ENCODE measurements at regions not wholly inside any gene's neighbourhood (a gene's known extent, or its start where the extent isn't known, plus 50 kb on each side); places are given as distances from the start of the nearest gene placed in this dataset.
"Not testable (repeated sequence)": the region's sequence is repeated elsewhere in the genome, so short reads cannot be mapped to it uniquely, and the experiment has no call there.

GRCh38 chr16:7871371-7871770 is 538.7 kb downstream of the RBFOX1 start:
- Histone ChIP-seq H3K4me3 (no peak overlapping the region), H3K36me3 (no peaks in the 10 kb centered on the region), H3K27me3 (no peaks in the 10 kb centered on the region), H3K4me1 (ENCODE audit: insufficient read depth) (no peaks in the 10 kb centered on the region), H3K9me3 (no peaks in the 10 kb centered on the region), H3K27ac (no peak overlapping the region)
- 73 to 85% (median 84%) methylated on average over 9 of the region's 9 CpGs for WGBS, 3 donors
- no peak for TF ChIP-seq EP300 (IDR thresholded peaks at IDR 0.05)
- no peak for TF ChIP-seq POLR2A (IDR thresholded peaks at IDR 0.05)
- no peak for TF ChIP-seq CTCF (IDR thresholded peaks at IDR 0.05)
- no peak for DNase-seq
- intact Hi-C loops (cut with DNase I), result no loop called here

- H3K4me1 ChIP-seq (ENCODE audit: insufficient read depth), result no peaks in the 10 kb centered on the region
- 37 to 80% (median 58%) methylated on average over 1 of the region's 1 CpG for WGBS, 3 donors
- H3K27ac ChIP-seq, result no peak overlapping the region
- intact Hi-C loops (cut with DNase I), result no loop called here
- DNase-seq, result no peak
- TF ChIP-seq CTCF (IDR thresholded peaks at IDR 0.05) (no peak), EP300 (IDR thresholded peaks at IDR 0.05) (no peak), POLR2A (IDR thresholded peaks at IDR 0.05) (no peak)
- no peaks in the 10 kb centered on the region for H3K27me3 ChIP-seq
- H3K4me3 ChIP-seq, result no peak overlapping the region
- no peaks in the 10 kb centered on the region for H3K36me3 ChIP-seq
- H3K9me3 ChIP-seq, result no peaks in the 10 kb centered on the region
Observed at GRCh38 chr16:7867831-7868230, 535.2 kb downstream of the RBFOX1 start.

GRCh38 chr16:7866144-7866543 is 533.5 kb downstream of the RBFOX1 start:
- Histone ChIP-seq H3K4me1 (ENCODE audit: insufficient read depth) (no peaks in the 10 kb centered on the region), H3K4me3 (no peak overlapping the region), H3K9me3 (no peaks in the 10 kb centered on the region), H3K27me3 (no peaks in the 10 kb centered on the region), H3K27ac (no peak overlapping the region), H3K36me3 (no peaks in the 10 kb centered on the region)
- intact Hi-C loops (cut with DNase I), result no loop called here
- WGBS, 3 donors, result 28 to 32% (median 29%) methylated on average over 4 of the region's 4 CpGs
- no peak for TF ChIP-seq POLR2A (IDR thresholded peaks at IDR 0.05)
- no peak for TF ChIP-seq CTCF (IDR thresholded peaks at IDR 0.05)
- DNase-seq, result no peak

DNA sequence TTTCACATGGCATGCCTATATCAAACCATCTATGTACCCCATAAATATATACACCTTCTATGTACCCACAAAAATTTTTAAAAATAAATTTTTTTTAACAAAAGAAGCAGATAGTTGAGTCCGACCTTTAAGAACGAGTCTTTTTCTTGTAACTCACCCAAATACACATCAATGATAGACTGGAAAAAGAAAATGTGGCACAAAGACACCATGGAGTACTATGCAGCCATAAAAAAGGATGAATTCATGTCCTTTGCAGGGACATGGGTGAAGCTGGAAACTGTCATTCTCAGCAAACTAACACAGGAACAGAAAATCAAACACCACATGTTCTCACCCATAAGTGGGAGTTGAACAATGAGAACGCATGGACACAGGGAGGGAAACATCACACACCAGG is 532.7 kb downstream of the RBFOX1 start:
- H3K27ac ChIP-seq; H3K27me3 ChIP-seq; H3K36me3 ChIP-seq; intact Hi-C loops (cut with DNase I); H3K4me3 ChIP-seq; H3K4me1 ChIP-seq (ENCODE audit: insufficient read depth); H3K9me3 ChIP-seq; DNase-seq: not testable (repeated sequence)
- 45 to 49% (median 47%) methylated on average over 3 of the region's 3 CpGs for WGBS, 3 donors

DNA sequence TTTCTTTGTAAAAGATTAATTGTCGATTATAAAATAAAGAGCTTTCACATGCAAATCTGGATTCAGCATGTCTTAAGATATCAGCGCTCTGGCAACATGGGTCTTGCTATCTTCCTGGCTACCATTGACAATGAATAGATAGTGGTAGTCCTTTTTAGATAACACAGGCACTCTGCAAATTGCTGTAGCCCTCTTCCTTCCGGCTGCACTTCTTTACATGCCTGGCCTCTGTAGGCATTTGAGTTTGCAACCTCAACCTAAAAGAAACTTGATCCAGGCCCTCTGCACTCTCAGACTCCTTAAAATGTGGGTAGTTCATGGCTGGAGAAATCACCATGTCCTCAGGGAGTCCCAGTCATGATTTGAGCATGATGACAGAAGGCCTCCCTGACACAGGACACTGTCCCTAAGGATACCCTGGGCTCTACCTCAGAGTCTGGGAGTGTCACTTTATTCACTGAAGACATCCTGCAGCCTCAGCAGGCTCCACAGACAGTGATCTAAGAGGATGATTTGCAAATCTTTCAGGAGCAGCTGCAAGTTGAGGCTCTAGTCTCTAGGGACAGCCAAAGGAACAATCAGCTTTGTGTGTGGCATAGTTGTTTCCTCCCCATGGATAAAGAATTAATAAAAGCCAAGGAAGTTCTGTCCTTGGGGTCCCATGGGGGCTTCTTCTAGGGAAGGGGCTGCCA is 529.4 kb downstream of the RBFOX1 start:
- Histone ChIP-seq H3K36me3 (no peaks in the 10 kb centered on the region), H3K4me3 (no peak overlapping the region), H3K9me3 (no peaks in the 10 kb centered on the region), H3K27ac (no peak overlapping the region), H3K4me1 (ENCODE audit: insufficient read depth) (no peaks in the 10 kb centered on the region), H3K27me3 (no peaks in the 10 kb centered on the region)
- WGBS, 3 donors, result 83 to 85% (median 84%) methylated on average over 3 of the region's 3 CpGs
- TF ChIP-seq POLR2A (IDR thresholded peaks at IDR 0.05) (no peak), EP300 (IDR thresholded peaks at IDR 0.05) (no peak), CTCF (IDR thresholded peaks at IDR 0.05) (no peak)
- DNase-seq, result no peak
- intact Hi-C loops (cut with DNase I), result no loop called here

Data from ovary (tissue), 7 donors.